Ovary (tissue), 7 donors: ENCODE measurements at regions not wholly inside any gene's neighbourhood (a gene's known extent, or its start where the extent isn't known, plus 50 kb on each side); places are given as distances from the start of the nearest gene placed in this dataset.

Source experiments
- DNase-seq, 5 donors: peaks; one replicate each; pipeline ENCODE4 v3.0.0-alpha.2; 2019 to 2020
- H3K27ac ChIP-seq, 2 donors: fragments of 200-600 bp; one replicate each; pipeline versions ENCODE4 v1.5.1 to v1.8.0; 2019 to 2022
- H3K27me3 ChIP-seq: fragments of 200-600 bp; one replicate; pipeline ENCODE4 v1.8.0; 2022
- H3K36me3 ChIP-seq: fragments of 200-600 bp; sonication (generic); one replicate; pipeline ENCODE4 v1.5.1; 2019
- H3K4me1 ChIP-seq: one replicate; pipeline ENCODE4 v1.8.1; 2013; ENCODE audit warnings: mild to moderate bottlenecking, moderate library complexity; ENCODE audit not compliant: insufficient read depth
- H3K4me3 ChIP-seq: fragments of 200-600 bp; sonication (generic); one replicate; pipeline ENCODE4 v1.5.1; 2017
- H3K9me3 ChIP-seq, 2 donors: fragments of 200-600 bp in 1 of 2; sonication (generic) in 1 of 2; one replicate each; pipeline versions ENCODE4 v1.5.1 to v1.8.1; 2013 to 2019; ENCODE audit warnings: mild to moderate bottlenecking in 1 of 2, moderate library complexity in 1 of 2
- EP300 ChIP-seq: sonication (generic); formaldehyde crosslinking; IDR thresholded peaks from one replicate; pipeline ENCODE4 v1.6.1; 2017; ENCODE audit warnings: antibody characterized with exemption
- POLR2A ChIP-seq: fragments of 450-650 bp; IDR thresholded peaks from one replicate; pipeline ENCODE4 v1.6.1; 2017; ENCODE audit warnings: antibody characterized with exemption, mild to moderate bottlenecking, moderate library complexity
- WGBS, 3 donors: extraction: QIAGEN DNeasy Blood & Tissue Kit in 1 of 3; methylation state at CpG; one replicate each; pipeline versions ENCODE4 v1.1.5 to v1.1.7; 2013 to 2017; 5-methylcytosine and 5-hydroxymethylcytosine counted together
- intact Hi-C, 4 donors: fragments of 100-400 bp; cut with DNase I; formaldehyde crosslinking; loops; one replicate each; pipeline versions ENCODE4 v1.11.0 to v1.15.1; 2022 to 2023
- TF ChIP-seq, protein P1 (sequence below), 3 donors: fragments of 450-650 bp in 2 of 3; fragments of 200-600 bp in 1 of 3; IDR thresholded peaks; one replicate each; pipeline versions ENCODE4 v1.5.1 to v1.8.0; 2016 to 2022; ENCODE audit warnings: antibody characterized with exemption in 3 of 3, mild to moderate bottlenecking in 1 of 3
- donor health status: DM: no; HTN: no; CAD: no; lungs with moderate emphysema.
- donor health status: DM: no; HTN: no; CAD: no.
- donor health status: Bipolar disorder and iron deficiency.
- donor health status: DM: no; HTN: no; CAD: no.
- donor health status: DM: yes; HTN: yes; CAD: no.

DNA sequence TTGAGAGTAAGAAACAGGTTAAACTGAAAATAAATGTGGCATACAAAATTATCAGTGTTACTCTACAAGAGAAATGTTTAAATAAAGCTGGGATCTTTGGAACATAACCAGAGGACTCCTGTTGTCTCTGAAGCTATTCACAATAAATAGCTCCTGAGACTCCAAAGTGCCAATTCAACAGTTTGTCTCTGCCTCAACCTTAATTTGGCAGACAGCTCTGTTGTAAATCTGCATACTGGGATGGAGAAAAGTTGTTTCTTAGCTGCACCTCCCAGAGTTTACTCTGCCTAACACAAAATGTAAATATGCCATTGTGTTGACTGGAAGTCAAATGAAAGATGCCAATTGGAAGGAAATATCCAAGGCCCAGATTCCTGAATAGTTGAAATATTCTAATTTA is 238.5 kb upstream of the EPHA4 start:
- TF ChIP-seq EP300 (no peak), POLR2A (no peak)
- TF ChIP-seq, protein P1, sequence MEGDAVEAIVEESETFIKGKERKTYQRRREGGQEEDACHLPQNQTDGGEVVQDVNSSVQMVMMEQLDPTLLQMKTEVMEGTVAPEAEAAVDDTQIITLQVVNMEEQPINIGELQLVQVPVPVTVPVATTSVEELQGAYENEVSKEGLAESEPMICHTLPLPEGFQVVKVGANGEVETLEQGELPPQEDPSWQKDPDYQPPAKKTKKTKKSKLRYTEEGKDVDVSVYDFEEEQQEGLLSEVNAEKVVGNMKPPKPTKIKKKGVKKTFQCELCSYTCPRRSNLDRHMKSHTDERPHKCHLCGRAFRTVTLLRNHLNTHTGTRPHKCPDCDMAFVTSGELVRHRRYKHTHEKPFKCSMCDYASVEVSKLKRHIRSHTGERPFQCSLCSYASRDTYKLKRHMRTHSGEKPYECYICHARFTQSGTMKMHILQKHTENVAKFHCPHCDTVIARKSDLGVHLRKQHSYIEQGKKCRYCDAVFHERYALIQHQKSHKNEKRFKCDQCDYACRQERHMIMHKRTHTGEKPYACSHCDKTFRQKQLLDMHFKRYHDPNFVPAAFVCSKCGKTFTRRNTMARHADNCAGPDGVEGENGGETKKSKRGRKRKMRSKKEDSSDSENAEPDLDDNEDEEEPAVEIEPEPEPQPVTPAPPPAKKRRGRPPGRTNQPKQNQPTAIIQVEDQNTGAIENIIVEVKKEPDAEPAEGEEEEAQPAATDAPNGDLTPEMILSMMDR (IDR thresholded peaks at IDR 0.05): no peak
- Histone ChIP-seq H3K27ac (no peak overlapping the region), H3K4me3 (no peak overlapping the region), H3K27me3 (no peaks in the 10 kb centered on the region), H3K36me3 (no peaks in the 10 kb centered on the region), H3K9me3 (no peaks in the 10 kb centered on the region), H3K4me1 (no peaks in the 10 kb centered on the region)
- no peak for DNase-seq
- intact Hi-C loops: no loop called here

DNA sequence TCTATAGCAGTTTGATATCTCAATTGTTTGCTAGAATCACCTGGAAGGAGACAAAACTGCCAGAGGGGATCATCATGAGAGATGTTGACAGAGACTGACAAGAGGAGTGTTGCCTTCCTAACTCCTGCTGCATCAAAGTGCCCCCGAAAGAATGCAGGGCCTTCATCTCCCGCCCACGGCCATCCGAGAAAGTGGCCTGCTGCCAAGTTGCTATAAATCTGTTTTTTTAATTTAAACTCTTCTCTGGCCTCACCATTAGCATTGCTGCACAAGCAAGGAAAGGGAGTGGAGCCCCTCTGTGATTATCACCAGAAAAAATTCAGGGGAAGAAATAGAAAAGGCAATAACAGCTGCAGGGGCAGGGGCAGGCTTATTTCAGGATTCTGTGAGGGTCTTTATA is 238.1 kb upstream of the EPHA4 start:
- Histone ChIP-seq H3K36me3 (no peaks in the 10 kb centered on the region), H3K27ac (no peak overlapping the region), H3K4me3 (no peak overlapping the region), H3K9me3 (no peaks in the 10 kb centered on the region), H3K4me1 (no peaks in the 10 kb centered on the region), H3K27me3 (no peaks in the 10 kb centered on the region)
- no peak for DNase-seq
- intact Hi-C loops: no loop called here
- TF ChIP-seq POLR2A: no peak
- TF ChIP-seq, protein P1 (IDR thresholded peaks at IDR 0.05): no peak
- TF ChIP-seq EP300: no peak
- WGBS, 3 donors: 2 to 5% (median 5%) methylated on average over 4 of the region's 4 CpGs

DNA sequence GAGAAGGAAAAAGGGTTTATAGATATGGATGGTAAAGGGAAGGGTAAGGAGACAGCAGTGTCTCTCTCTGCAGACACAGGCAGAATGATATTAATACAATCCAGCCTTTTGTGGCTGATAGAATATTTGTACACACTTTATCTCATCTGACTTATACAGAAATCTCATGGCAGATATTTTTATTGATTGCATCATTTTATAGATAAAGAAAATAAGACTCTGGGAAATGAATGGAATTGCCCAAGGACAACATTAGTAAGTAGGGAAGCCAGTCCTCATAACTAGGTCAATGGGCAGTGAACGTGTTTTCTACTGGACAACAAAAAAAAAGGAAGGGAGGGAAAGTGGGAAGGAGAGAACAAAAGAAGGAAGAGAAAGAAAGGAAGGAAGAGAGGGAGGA is 236.4 kb upstream of the EPHA4 start:
- no peak overlapping the region for H3K27ac ChIP-seq
- no peaks in the 10 kb centered on the region for H3K9me3 ChIP-seq
- intact Hi-C loops: no loop called here
- 69 to 83% (median 78%) methylated on average over 1 of the region's 1 CpG for WGBS, 3 donors
- DNase-seq: no peak
- H3K4me3 ChIP-seq: no peak overlapping the region
- H3K4me1 ChIP-seq: no peaks in the 10 kb centered on the region
- no peaks in the 10 kb centered on the region for H3K36me3 ChIP-seq
- H3K27me3 ChIP-seq: no peaks in the 10 kb centered on the region
- TF ChIP-seq EP300 (no peak), POLR2A (no peak)
- TF ChIP-seq, protein P1 (IDR thresholded peaks at IDR 0.05): no peak

DNA sequence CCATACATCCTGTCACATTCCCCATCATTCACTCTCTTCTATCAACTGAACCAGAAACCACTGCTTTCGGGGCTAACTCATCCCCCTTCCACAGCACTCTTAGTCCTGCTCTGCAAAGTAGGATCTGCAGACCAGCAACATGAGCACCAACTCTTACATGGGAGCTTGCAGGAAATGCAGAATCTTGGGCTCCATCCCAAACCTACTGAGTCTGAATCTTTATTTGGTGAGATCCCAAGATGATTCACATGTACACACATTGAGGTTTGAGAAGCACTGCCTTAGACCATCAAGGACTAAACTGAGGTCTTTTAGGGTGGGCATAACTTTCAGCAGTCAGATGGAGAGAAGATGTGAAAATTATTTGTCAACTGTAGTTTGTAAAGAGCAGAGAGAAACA is 235.6 kb upstream of the EPHA4 start:
- Histone ChIP-seq H3K27me3 (no peaks in the 10 kb centered on the region), H3K36me3 (no peaks in the 10 kb centered on the region), H3K27ac (no peak overlapping the region), H3K4me3 (no peak overlapping the region), H3K9me3 (no peaks in the 10 kb centered on the region), H3K4me1 (no peaks in the 10 kb centered on the region)
- TF ChIP-seq, protein P1 (IDR thresholded peaks at IDR 0.05): no peak
- TF ChIP-seq EP300: no peak
- TF ChIP-seq POLR2A: no peak
- intact Hi-C loops: no loop called here
- WGBS, 3 donors: 96 to 100% (median 97%) methylated on average over 1 of the region's 1 CpG
- no peak for DNase-seq

DNA sequence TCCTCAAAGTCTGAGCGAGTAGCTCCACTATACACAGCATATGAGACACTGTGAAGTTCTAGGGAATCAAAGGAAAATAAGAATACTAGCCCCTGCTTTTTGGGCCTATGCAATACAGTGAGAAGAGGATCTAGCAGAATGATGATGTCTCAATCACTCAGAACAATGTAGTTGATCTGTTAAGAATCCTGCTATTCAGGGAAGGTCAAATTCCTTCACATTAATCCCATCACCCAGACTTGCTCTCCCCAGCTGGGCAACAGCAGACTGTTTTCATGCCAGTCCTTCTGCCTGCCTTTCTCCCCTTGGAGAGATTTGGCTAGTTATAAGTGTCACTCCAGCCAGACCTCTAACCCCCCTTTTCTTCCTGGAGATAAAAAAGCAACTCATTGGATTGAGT is 230.0 kb upstream of the EPHA4 start:
- H3K9me3 ChIP-seq: no peaks in the 10 kb centered on the region
- H3K36me3 ChIP-seq: no peaks in the 10 kb centered on the region
- TF ChIP-seq POLR2A (no peak), EP300 (no peak)
- TF ChIP-seq, protein P1 (IDR thresholded peaks at IDR 0.05): no peak
- 75 to 97% (median 83%) methylated on average over 1 of the region's 1 CpG for WGBS, 3 donors
- H3K4me3 ChIP-seq: no peak overlapping the region
- intact Hi-C loops: no loop called here
- no peaks in the 10 kb centered on the region for H3K4me1 ChIP-seq
- no peaks in the 10 kb centered on the region for H3K27me3 ChIP-seq
- H3K27ac ChIP-seq: no peak overlapping the region
- no peak for DNase-seq
